LNCaP clone FGC (cell line): ENCODE measurements at regions not wholly inside any gene's neighbourhood (a gene's known extent, or its start where the extent isn't known, plus 50 kb on each side); places are given as distances from the start of the nearest gene placed in this dataset.
A peak's percentile ranks its signal among the peaks of the same experiment; 100 is the strongest.

Source experiments
- DNase-seq: peaks from one replicate; pipeline ENCODE4 v3.0.0-alpha.2; 2011; ENCODE audit warnings: low read depth
- H3K4me3 ChIP-seq: 2 replicates; pipeline ENCODE4 v1.5.1; 2011; ENCODE audit warnings: mild to moderate bottlenecking, low read depth, low read length, control low read depth
- TF ChIP-seq, protein P1 (sequence below): IDR thresholded peaks from 2 replicates; pipeline ENCODE4 v1.5.1; 2012; ENCODE audit warnings: mild to moderate bottlenecking; ENCODE audit not compliant: control insufficient read depth, insufficient read depth; ENCODE audit errors: extremely low read depth

GRCh38 chr5:128649192-128649591, 111.1 kb upstream of the FBN2 start:
- TF ChIP-seq, protein P1, sequence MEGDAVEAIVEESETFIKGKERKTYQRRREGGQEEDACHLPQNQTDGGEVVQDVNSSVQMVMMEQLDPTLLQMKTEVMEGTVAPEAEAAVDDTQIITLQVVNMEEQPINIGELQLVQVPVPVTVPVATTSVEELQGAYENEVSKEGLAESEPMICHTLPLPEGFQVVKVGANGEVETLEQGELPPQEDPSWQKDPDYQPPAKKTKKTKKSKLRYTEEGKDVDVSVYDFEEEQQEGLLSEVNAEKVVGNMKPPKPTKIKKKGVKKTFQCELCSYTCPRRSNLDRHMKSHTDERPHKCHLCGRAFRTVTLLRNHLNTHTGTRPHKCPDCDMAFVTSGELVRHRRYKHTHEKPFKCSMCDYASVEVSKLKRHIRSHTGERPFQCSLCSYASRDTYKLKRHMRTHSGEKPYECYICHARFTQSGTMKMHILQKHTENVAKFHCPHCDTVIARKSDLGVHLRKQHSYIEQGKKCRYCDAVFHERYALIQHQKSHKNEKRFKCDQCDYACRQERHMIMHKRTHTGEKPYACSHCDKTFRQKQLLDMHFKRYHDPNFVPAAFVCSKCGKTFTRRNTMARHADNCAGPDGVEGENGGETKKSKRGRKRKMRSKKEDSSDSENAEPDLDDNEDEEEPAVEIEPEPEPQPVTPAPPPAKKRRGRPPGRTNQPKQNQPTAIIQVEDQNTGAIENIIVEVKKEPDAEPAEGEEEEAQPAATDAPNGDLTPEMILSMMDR: no peak
- no peak overlapping the region for H3K4me3 ChIP-seq
- no peak for DNase-seq

DNA sequence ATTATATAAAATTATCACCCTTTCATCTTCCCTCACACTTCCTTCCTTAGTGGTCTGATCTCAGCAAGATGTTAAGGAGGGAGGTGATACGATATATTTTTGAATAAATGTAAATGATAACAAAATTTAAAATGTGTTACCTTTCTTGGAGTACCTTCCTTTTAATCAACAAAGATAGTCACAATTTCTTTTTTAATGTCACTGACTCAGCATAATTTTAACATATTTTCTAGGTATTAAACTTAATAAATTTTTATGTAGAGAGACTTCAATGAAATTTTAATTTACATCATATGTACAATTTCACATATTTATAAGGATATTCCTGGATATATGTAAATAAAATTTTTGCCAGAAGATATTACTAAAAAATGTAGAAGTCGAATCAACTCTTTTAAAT, 125.0 kb upstream of the FBN2 start:
- TF ChIP-seq, protein P1: no peak
- no peak for DNase-seq
- H3K4me3 ChIP-seq: no peak overlapping the region

DNA sequence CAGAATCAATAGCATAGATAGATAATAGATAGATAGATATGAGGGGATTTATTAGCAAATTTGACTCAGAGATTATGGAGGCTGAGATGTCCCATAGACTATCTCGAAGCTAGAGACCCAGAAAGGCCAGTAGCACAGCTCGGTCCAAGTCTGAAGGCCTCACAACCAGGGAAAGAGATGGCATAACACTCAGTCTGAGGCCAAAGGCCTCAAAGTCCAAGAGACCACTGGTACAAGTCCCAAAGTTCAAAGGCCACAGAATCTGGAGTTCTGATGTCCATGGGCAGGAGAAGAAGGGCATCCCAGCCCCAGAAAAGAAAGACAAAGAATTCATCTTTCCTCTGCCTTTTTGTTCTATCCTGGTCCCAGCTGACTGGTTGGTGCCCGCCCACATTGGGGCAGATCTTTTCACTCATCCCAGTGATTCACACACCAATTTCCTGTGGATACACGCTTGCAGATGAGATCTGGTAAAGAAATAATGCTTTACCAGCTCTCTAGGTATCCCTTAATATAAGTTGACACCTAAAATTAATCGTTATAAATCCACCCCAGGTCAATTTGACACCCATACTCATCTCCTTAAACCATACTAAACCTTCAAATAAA, 127.8 kb upstream of the FBN2 start:
- no peak for DNase-seq

DNA sequence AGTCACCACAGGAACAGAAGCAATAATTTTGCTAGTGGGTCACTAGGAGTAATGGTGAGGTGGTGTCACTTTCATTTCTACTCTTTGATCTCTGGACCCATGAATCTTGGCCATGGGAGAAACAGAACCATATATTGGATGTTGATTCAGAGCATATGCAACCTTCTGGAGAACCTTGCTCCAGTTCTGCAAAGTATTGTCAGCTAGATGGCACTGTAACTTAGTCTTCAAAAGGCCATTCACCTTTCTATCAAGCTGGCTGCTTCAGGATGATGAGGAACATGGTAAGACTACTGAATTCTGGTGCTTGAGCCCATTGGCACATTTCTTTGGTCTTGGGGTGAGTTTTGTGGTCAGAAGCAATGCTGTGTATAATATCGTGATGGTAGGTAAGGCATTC, 129.1 kb upstream of the FBN2 start:
- no peak overlapping the region for H3K4me3 ChIP-seq
- TF ChIP-seq, protein P1: peak; percentile 50
- DNase-seq: no peak

More for the DNA sequence above, 127.8 kb upstream of the FBN2 start:
- no peak overlapping the region for H3K4me3 ChIP-seq
- TF ChIP-seq, protein P1: no peak

DNA sequence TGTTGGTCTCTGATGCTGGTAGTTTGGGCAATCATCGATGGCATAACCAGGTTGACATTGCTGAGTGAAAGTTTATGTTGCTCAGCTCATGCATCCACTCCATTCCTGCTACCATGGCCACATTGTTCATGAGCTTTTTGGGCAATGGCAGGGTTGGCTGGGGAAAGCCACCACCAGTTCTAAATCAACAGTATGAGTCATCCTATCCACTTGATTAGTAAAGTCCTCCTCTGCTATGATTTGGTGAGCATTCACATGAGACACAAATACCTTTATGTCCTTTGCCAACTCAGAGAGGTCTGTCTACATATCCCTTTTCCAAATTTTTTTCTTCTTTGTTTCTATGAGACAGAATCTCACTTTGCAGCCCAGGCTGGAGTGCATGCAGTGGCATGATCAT, 129.7 kb upstream of the FBN2 start:
- DNase-seq: no peak
- H3K4me3 ChIP-seq: no peak overlapping the region
- TF ChIP-seq, protein P1: no peak

DNA sequence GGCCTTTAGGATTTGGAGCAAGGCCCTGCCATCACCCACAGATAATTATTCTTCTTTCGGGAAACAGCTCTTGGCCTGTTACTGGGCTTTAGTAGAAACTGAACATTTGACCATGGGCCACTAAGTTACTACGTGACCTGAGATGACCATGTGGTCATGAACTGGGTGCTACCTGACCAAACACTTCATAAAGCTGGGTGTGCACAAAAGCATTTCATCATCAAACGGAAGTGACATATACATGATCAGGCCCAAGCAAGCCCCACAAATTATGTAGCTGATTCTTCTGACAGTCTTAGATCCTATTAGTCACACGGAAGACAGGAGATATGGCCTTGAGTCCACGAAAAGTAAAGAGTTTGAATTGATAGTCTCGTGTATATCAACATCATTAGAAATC, 130.9 kb upstream of the FBN2 start:
- TF ChIP-seq, protein P1: no peak
- no peak overlapping the region for H3K4me3 ChIP-seq
- no peak for DNase-seq

DNA sequence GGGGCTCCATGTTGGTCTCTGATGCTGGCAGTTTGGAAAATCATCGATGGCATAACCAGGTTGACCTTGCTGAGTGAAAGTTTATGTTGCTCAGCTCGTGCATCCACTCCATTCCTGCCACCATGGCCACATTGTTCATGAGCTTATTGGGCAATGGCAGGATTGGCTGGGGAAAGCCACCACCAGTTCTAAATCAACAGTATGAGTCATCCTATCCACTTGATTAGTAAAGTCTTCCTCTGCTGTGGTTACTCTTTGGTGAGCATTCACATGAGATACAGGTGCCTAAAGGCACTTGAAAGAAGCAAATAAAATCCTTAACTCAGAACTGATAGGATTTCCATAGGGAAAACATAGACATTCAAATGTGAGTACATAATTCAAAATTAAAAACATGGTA, 131.8 kb upstream of the FBN2 start:
- TF ChIP-seq, protein P1: no peak
- no peak overlapping the region for H3K4me3 ChIP-seq
- DNase-seq: no peak
